ENCODE measurements at regions not wholly inside any gene's neighbourhood (a gene's known extent, or its start where the extent isn't known, plus 50 kb on each side); places are given as distances from the start of the nearest gene placed in this dataset.

GRCh38 chr5:3414371-3414770, 181.3 kb upstream of the IRX1 start (continued):
- no peak for TF ChIP-seq ZNF462 (CRISPR knock-in tag; IDR thresholded peaks at IDR 0.05)
- TF ChIP-seq CTCF (conservative IDR thresholded peaks at IDR 0.05; ENCODE audit: low read depth in 2 of 2): no peak
- no peak for TF ChIP-seq ZNF331 (CRISPR knock-in tag; IDR thresholded peaks at IDR 0.05; ENCODE audit: low read depth)
- TF ChIP-seq STAT1 (IDR thresholded peaks at IDR 0.05; ENCODE audit: unreplicated experiment): no peak
- no peak for TF ChIP-seq REST (IDR thresholded peaks at IDR 0.05; ENCODE audit: unreplicated experiment)
- no peak for TF ChIP-seq POLR2AphosphoS5 (IDR thresholded peaks at IDR 0.05; ENCODE audit: low read depth)
- TF ChIP-seq CREB1 (CRISPR knock-in tag; IDR thresholded peaks at IDR 0.05; ENCODE audit: low read depth): no peak
- no peak for TF ChIP-seq NANOG (IDR thresholded peaks at IDR 0.05; ENCODE audit: borderline replicate concordance)
- no peak for TF ChIP-seq EZH2 (IDR thresholded peaks at IDR 0.05; ENCODE audit: low read depth, unreplicated experiment)
- TF ChIP-seq JUNB (IDR thresholded peaks at IDR 0.05; ENCODE audit: unreplicated experiment): no peak
